Endothelial cell of umbilical vein (primary cell): ENCODE measurements at regions not wholly inside any gene's neighbourhood (a gene's known extent, or its start where the extent isn't known, plus 50 kb on each side); places are given as distances from the start of the nearest gene placed in this dataset.
A peak's percentile ranks its signal among the peaks of the same experiment; 100 is the strongest.

Source experiments
- BruUV-seq: library from RNA; stranded (reverse); fragments of 400-500 nt; replicated peaks from 2 replicates; lab custom pipeline; 2021; lab: Mats Ljungman, UMichigan
- CTCF ChIA-PET: fragments of 300-600, 350-600 bp; sonication (Branson Sonifier 250); formaldehyde crosslinking; loops from one replicate; lab custom pipeline; 2021; ENCODE audit warnings: antibody characterized with exemption, inconsistent platforms; lab: Charles Lee
- POLR2A ChIA-PET: fragments of 300-600, 350-600 bp; sonication (Branson Sonifier 250); formaldehyde crosslinking; loops from one replicate; lab custom pipeline; 2021; ENCODE audit warnings: antibody characterized with exemption, inconsistent platforms; lab: Charles Lee
- DNase-seq: peaks from one replicate; pipeline ENCODE4 v3.0.0-alpha.2; 2011; ENCODE audit warnings: low read depth, low spot score
- FAIRE-seq: peaks from 2 replicates; lab custom pipeline; 2011; peaks lifted over from hg19 to GRCh38; lab: Jason Lieb, UNC
- H2AFZ ChIP-seq: 2 replicates; pipeline ENCODE4 v1.6.0; 2012; ENCODE audit warnings: low read depth, low read length, control low read depth, inconsistent platforms
- H3K27ac ChIP-seq: 2 replicates; pipeline ENCODE4 v1.5.1; 2011; ENCODE audit warnings: low read depth, mild to moderate bottlenecking, control low read depth, low read length, moderate library complexity; ENCODE audit not compliant: insufficient read depth
- H3K27me3 ChIP-seq, 2 experiments: 2 replicates each; pipeline versions ENCODE4 v1.6.0 to v1.6.1; 2011; ENCODE audit warnings: low read length in 2 of 2, mixed read lengths in 1 of 2; ENCODE audit not compliant: control insufficient read depth in 2 of 2, insufficient read depth in 2 of 2
- H3K36me3 ChIP-seq, 2 experiments: 2 replicates in 1 of 2; 3 replicates in 1 of 2; pipeline ENCODE4 v1.5.1; 2011; ENCODE audit warnings: low read length in 2 of 2, mild to moderate bottlenecking in 1 of 2, moderate library complexity in 1 of 2; ENCODE audit not compliant: control insufficient read depth in 2 of 2, insufficient read depth in 2 of 2; ENCODE audit errors: extremely low read depth in 1 of 2
- H3K4me1 ChIP-seq: 3 replicates; pipeline ENCODE4 v1.5.1; 2011; ENCODE audit warnings: mild to moderate bottlenecking, low read length; ENCODE audit not compliant: control insufficient read depth, insufficient read depth; ENCODE audit errors: extremely low read depth
- H3K4me2 ChIP-seq: 2 replicates; pipeline ENCODE4 v1.6.1; 2011; ENCODE audit warnings: low read length, control low read depth, mixed read lengths; ENCODE audit not compliant: insufficient read depth
- H3K4me3 ChIP-seq, 3 experiments: fragments of 200-600 bp in 1 of 3; sonication (generic), shearing (Covaris generic) in 1 of 3; replicated peaks in 1 of 3; 2 replicates each; pipeline ENCODE4 v1.5.1; 2011 to 2016; ENCODE audit warnings: control low read depth in 3 of 3, low read length in 3 of 3, mild to moderate bottlenecking in 2 of 3, inconsistent platforms in 1 of 3, low read depth in 1 of 3, moderate library complexity in 1 of 3; ENCODE audit not compliant: insufficient read depth in 1 of 3
- H3K79me2 ChIP-seq: 2 replicates; pipeline ENCODE4 v1.6.0; 2012; ENCODE audit warnings: low read length, inconsistent platforms; ENCODE audit not compliant: control insufficient read depth, insufficient read depth
- H3K9ac ChIP-seq: replicated peaks from 2 replicates; pipeline ENCODE3; 2011; ENCODE audit warnings: low read length, control low read depth; ENCODE audit not compliant: insufficient read depth; ENCODE audit errors: extremely low read depth
- H3K9me1 ChIP-seq: replicated peaks from 3 replicates; pipeline ENCODE4 v1.6.0; 2011; ENCODE audit warnings: mild to moderate bottlenecking, low read length; ENCODE audit not compliant: control insufficient read depth, insufficient read depth; ENCODE audit errors: extremely low read depth
- H3K9me3 ChIP-seq: replicated peaks from 2 replicates; pipeline ENCODE4 v1.5.1; 2012; ENCODE audit warnings: low read length, inconsistent platforms; ENCODE audit not compliant: control insufficient read depth, insufficient read depth
- H4K20me1 ChIP-seq: replicated peaks from 2 replicates; pipeline ENCODE3; 2011; ENCODE audit warnings: mild to moderate bottlenecking, low read length; ENCODE audit not compliant: control insufficient read depth, insufficient read depth; ENCODE audit errors: extremely low read depth
- EZH2 ChIP-seq: IDR thresholded peaks from 2 replicates; pipeline ENCODE4 v1.6.1; 2012; ENCODE audit warnings: borderline replicate concordance, low read depth, mild to moderate bottlenecking, moderate library complexity, low read length, inconsistent platforms; ENCODE audit not compliant: severe bottlenecking
- FOS ChIP-seq: IDR thresholded peaks from 2 replicates; pipeline ENCODE4 v1.6.1; 2011; ENCODE audit warnings: mild to moderate bottlenecking, low read length, moderate library complexity, borderline replicate concordance; ENCODE audit not compliant: insufficient read depth
- GATA2 ChIP-seq: IDR thresholded peaks from 2 replicates; pipeline ENCODE4 v1.7.0; 2011; ENCODE audit warnings: low read depth, mild to moderate bottlenecking, moderate library complexity, mixed read lengths, low read length; ENCODE audit not compliant: insufficient read length, insufficient read depth
- JUN ChIP-seq: IDR thresholded peaks from 2 replicates; pipeline ENCODE4 v1.6.1; 2011; ENCODE audit warnings: borderline replicate concordance, low read depth; ENCODE audit not compliant: insufficient read length, insufficient read depth
- MYC ChIP-seq: IDR thresholded peaks from one replicate; pipeline ENCODE4 v1.6.1; 2011; ENCODE audit warnings: mild to moderate bottlenecking, low read depth, low read length
- POLR2A ChIP-seq: IDR thresholded peaks from 2 replicates; pipeline ENCODE4 v1.6.1; 2012; ENCODE audit warnings: low read depth, mild to moderate bottlenecking, control low read depth, low read length
- POLR2AphosphoS5 ChIP-seq: IDR thresholded peaks from 2 replicates; pipeline ENCODE4 v1.6.1; 2012; ENCODE audit warnings: low read depth, mild to moderate bottlenecking, control low read depth, low read length, moderate library complexity; ENCODE audit not compliant: insufficient read depth
- dilution Hi-C: fragments of 300-500 bp; cut with MboI; formaldehyde crosslinking; loops from one replicate; pipeline ENCODE4 v1.15.0; 2019; ENCODE audit warnings: low sequenced_read_pairs; ENCODE audit not compliant: extremely low pct_ligation_motif_present
- intact Hi-C: fragments of 100-400 bp; cut with micrococcal nuclease; formaldehyde crosslinking; loops from one replicate; pipeline ENCODE4 v1.10.0; 2022
- TF ChIP-seq, protein P1 (sequence below), 2 donors: IDR thresholded peaks; 1 replicate in 1 of 2; 2 replicates in 1 of 2; pipeline ENCODE4 v1.5.1; 2011; ENCODE audit warnings: low read length in 2 of 2, mild to moderate bottlenecking in 2 of 2, moderate library complexity in 2 of 2, control low read depth in 1 of 2, inconsistent platforms in 1 of 2, low read depth in 1 of 2; ENCODE audit not compliant: insufficient read depth in 1 of 2; ENCODE audit errors: extremely low read depth in 1 of 2
- TF ChIP-seq, protein P2 (sequence below): IDR thresholded peaks from 2 replicates; pipeline ENCODE4 v1.6.1; 2011; ENCODE audit not compliant: insufficient read depth, insufficient read length

DNA sequence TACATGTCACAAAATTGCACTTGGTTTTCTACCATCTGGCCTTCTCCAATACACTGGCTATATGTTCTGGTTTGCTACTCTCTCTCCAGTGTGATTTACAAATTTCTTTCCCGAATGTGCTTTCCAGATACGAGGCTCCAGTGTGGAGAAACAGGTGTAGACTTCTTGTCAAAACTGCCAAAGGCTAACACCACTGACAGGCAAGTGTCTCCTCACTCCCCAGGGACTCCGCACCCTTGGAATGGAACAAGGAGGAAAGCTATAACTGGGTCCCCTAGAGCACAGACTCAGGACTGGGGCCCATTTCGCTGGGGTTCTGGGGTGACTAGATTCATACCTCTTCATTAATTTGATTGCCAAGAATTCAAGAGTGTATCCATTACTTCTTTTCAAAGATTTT lies 161.8 kb downstream of the FOXO1 start:
- CTCF ChIA-PET = interaction anchor here (1.0 to 1.4 kb wide), 3 partner anchors 9 to 190 kb away, joined by 3 to 6 read pairs (median 3); no protein-coding TSS in a partner anchor
- Histone ChIP-seq H3K79me2 (no peaks in the 10 kb centered on the region), H3K36me3 (no peaks in the 10 kb centered on the region), H4K20me1 (no peaks in the 10 kb centered on the region), H3K4me1 (peaks cover 51% of the 10 kb centered on the region), H3K9ac (peak overlapping the region; percentile 86), H2AFZ (no peak overlapping the region), H3K9me3 (no peaks in the 10 kb centered on the region), H3K9me1 (no peaks in the 10 kb centered on the region), H3K4me2 (peak overlapping the region; percentile 57), H3K4me3 (no peak overlapping the region), H3K27ac (peak overlapping the region; percentile 99), H3K27me3 (no peaks in the 10 kb centered on the region)
- POLR2A ChIA-PET = no interaction called here
- FAIRE-seq = no peak
- intact Hi-C loops = loop anchor here (1.0 to 10.0 kb wide), 14 partner anchors 26 to 720 kb away; no protein-coding TSS in a partner anchor
- BruUV-seq = TSS peak; percentile 80
- dilution Hi-C loops = no loop called here
- DNase-seq = no peak
- TF ChIP-seq, protein P1, sequence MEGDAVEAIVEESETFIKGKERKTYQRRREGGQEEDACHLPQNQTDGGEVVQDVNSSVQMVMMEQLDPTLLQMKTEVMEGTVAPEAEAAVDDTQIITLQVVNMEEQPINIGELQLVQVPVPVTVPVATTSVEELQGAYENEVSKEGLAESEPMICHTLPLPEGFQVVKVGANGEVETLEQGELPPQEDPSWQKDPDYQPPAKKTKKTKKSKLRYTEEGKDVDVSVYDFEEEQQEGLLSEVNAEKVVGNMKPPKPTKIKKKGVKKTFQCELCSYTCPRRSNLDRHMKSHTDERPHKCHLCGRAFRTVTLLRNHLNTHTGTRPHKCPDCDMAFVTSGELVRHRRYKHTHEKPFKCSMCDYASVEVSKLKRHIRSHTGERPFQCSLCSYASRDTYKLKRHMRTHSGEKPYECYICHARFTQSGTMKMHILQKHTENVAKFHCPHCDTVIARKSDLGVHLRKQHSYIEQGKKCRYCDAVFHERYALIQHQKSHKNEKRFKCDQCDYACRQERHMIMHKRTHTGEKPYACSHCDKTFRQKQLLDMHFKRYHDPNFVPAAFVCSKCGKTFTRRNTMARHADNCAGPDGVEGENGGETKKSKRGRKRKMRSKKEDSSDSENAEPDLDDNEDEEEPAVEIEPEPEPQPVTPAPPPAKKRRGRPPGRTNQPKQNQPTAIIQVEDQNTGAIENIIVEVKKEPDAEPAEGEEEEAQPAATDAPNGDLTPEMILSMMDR (IDR thresholded peaks at IDR 0.05; ENCODE audit: extremely low read depth in 1 of 2, insufficient read depth in 1 of 2, low read depth in 1 of 2, low read length in 2 of 2) = no peak
- TF ChIP-seq EZH2 (no peak), JUN (no peak), GATA2 (no peak)

DNA sequence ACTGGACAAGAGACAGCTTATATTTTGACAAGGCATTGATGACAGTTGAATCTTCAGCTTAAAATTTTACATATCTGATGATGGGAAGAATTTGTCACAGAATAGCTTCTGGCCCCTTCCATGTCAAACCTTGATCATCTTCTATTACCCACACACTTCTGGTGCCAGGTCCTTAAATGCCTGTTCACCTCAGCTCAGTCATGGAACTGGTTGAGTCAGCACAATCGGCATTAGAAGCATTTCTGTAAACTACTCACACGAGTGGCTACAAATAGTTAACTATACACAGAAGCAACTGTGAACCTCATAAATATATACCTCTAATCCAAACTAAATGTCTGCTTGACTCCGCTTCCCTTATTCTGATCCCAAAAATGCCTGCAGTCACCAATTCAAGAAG lies 161.2 kb downstream of the FOXO1 start:
- no peak for FAIRE-seq
- Histone ChIP-seq H3K27me3 (no peaks in the 10 kb centered on the region), H3K9me1 (no peaks in the 10 kb centered on the region), H2AFZ (no peak overlapping the region), H3K4me1 (peaks cover 51% of the 10 kb centered on the region), H4K20me1 (no peaks in the 10 kb centered on the region), H3K79me2 (no peaks in the 10 kb centered on the region), H3K27ac (peak overlapping the region; percentile 99), H3K9me3 (no peaks in the 10 kb centered on the region), H3K36me3 (no peaks in the 10 kb centered on the region), H3K4me2 (peak overlapping the region; percentile 57), H3K9ac (peak overlapping the region; percentile 86), H3K4me3 (no peak overlapping the region)
- TF ChIP-seq JUN = no peak
- TF ChIP-seq EZH2 = no peak
- no peak for TF ChIP-seq GATA2
- no peak for TF ChIP-seq POLR2A
- TF ChIP-seq, protein P2, sequence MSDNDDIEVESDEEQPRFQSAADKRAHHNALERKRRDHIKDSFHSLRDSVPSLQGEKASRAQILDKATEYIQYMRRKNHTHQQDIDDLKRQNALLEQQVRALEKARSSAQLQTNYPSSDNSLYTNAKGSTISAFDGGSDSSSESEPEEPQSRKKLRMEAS = no peak
- no peak for TF ChIP-seq POLR2AphosphoS5
- TF ChIP-seq MYC = no peak
- TF ChIP-seq, protein P1 (IDR thresholded peaks at IDR 0.05; ENCODE audit: extremely low read depth in 1 of 2, insufficient read depth in 1 of 2, low read depth in 1 of 2, low read length in 2 of 2) = no peak
- no peak for TF ChIP-seq FOS
- dilution Hi-C loops (no loop called here), intact Hi-C loops (loop anchor here (2.0 to 10.0 kb wide), 2 partner anchors 176 to 720 kb away; no protein-coding TSS in a partner anchor)
- ChIA-PET POLR2A (no interaction called here), CTCF (interaction anchor here (1.0 to 1.4 kb wide), 2 partner anchors 8 to 190 kb away, joined by 3 read pairs; no protein-coding TSS in a partner anchor)
- BruUV-seq = no TSS peak
- DNase-seq = no peak
